Esophagus muscularis mucosa (tissue), 4 donors: ENCODE measurements at regions not wholly inside any gene's neighbourhood (a gene's known extent, or its start where the extent isn't known, plus 50 kb on each side); places are given as distances from the start of the nearest gene placed in this dataset.

Experiments used
- EP300 ChIP-seq: sonication (generic); formaldehyde crosslinking; IDR thresholded peaks from one replicate; pipeline ENCODE4 v1.6.1; 2017; ENCODE audit warnings: antibody characterized with exemption
- POLR2A ChIP-seq: fragments of 450-650 bp; IDR thresholded peaks from one replicate; pipeline ENCODE4 v1.6.1; 2017; ENCODE audit warnings: antibody characterized with exemption, moderate library complexity, mild to moderate bottlenecking, low read depth
- POLR2AphosphoS5 ChIP-seq, 2 donors: sonication (generic); formaldehyde crosslinking; IDR thresholded peaks; one replicate each; pipeline ENCODE4 v1.6.1; 2017; ENCODE audit warnings: antibody characterized with exemption in 2 of 2
- TF ChIP-seq, protein P1 (sequence below), 3 experiments: fragments of 200-600 bp in 2 of 3; fragments of 450-650 bp in 1 of 3; sonication (generic) in 2 of 3; IDR thresholded peaks; one replicate each; pipeline ENCODE4 v1.5.1; 2017 to 2019; ENCODE audit warnings: antibody characterized with exemption in 3 of 3, mild to moderate bottlenecking in 2 of 3, moderate library complexity in 1 of 3

DNA sequence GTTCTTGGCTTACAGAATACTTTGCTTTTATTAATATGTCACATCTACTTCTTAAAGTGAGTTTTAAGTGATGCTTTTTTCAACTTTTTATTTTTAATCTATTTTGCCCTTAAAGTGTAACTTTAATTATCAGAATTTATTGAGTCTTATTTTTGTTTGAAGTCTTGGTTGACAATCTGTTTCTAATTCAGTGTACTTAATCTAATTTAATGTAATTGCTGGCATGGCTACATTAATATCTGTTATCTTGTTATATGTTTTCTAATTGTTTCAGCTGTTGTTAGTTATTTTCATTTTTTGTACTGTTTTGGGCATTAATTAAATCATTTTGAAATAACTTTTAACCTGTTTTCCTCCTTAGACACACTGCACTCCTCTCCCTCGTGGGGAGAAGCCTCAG lies 558.7 kb upstream of the EYS start:
- TF ChIP-seq, protein P1, sequence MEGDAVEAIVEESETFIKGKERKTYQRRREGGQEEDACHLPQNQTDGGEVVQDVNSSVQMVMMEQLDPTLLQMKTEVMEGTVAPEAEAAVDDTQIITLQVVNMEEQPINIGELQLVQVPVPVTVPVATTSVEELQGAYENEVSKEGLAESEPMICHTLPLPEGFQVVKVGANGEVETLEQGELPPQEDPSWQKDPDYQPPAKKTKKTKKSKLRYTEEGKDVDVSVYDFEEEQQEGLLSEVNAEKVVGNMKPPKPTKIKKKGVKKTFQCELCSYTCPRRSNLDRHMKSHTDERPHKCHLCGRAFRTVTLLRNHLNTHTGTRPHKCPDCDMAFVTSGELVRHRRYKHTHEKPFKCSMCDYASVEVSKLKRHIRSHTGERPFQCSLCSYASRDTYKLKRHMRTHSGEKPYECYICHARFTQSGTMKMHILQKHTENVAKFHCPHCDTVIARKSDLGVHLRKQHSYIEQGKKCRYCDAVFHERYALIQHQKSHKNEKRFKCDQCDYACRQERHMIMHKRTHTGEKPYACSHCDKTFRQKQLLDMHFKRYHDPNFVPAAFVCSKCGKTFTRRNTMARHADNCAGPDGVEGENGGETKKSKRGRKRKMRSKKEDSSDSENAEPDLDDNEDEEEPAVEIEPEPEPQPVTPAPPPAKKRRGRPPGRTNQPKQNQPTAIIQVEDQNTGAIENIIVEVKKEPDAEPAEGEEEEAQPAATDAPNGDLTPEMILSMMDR (IDR thresholded peaks at IDR 0.05): no peak
- TF ChIP-seq POLR2AphosphoS5 (IDR thresholded peaks at IDR 0.05) (no peak), EP300 (no peak), POLR2A (no peak)
